PC-3 (cell line): ENCODE measurements at regions not wholly inside any gene's neighbourhood (a gene's known extent, or its start where the extent isn't known, plus 50 kb on each side); places are given as distances from the start of the nearest gene placed in this dataset.

Source experiments
- CTCF ChIP-seq: fragments of 300-600 bp; sonication (generic); conservative IDR thresholded peaks from 2 replicates; pipeline ENCODE4 v1.5.1; 2017; ENCODE audit warnings: antibody characterized with exemption, low read depth, mild to moderate bottlenecking, low read length
- EZH2 ChIP-seq: fragments of 300-600 bp; sonication (generic); IDR thresholded peaks from one replicate; pipeline ENCODE4 v1.6.1; 2017; ENCODE audit warnings: antibody characterized with exemption, mild to moderate bottlenecking, low read length; ENCODE audit not compliant: unreplicated experiment
- EZH2phosphoT487 ChIP-seq: fragments of 300-600 bp; sonication (generic); IDR thresholded peaks from 2 replicates; pipeline ENCODE4 v1.6.1; 2018; ENCODE audit warnings: mild to moderate bottlenecking, antibody characterized with exemption, low read length, borderline replicate concordance

- TF ChIP-seq CTCF (no peak), EZH2 (no peak), EZH2phosphoT487 (no peak)
Observed at GRCh38 chr2:167843217-167843616, 404.2 kb downstream of the STK39 start.
